Neural cell (in vitro differentiated cells): ENCODE measurements at regions not wholly inside any gene's neighbourhood (a gene's known extent, or its start where the extent isn't known, plus 50 kb on each side); places are given as distances from the start of the nearest gene placed in this dataset.

ENCODE experiments used
- EP300 ChIP-seq: fragments of 450-650 bp; conservative IDR thresholded peaks from 2 replicates; pipeline ENCODE4 v1.6.1; 2014; ENCODE audit warnings: antibody characterized with exemption, mild to moderate bottlenecking, moderate library complexity; ENCODE audit not compliant: poor library complexity, severe bottlenecking
- EZH2 ChIP-seq: fragments of 200-600, 300-800 bp; shearing (Covaris generic), sonication (generic); IDR thresholded peaks from 2 replicates; pipeline ENCODE4 v1.6.1; 2014; ENCODE audit warnings: antibody characterized with exemption, low read length, borderline replicate concordance, mild to moderate bottlenecking; ENCODE audit not compliant: insufficient read depth, poor library complexity, severe bottlenecking
- RAD21 ChIP-seq: fragments of 450-650 bp; conservative IDR thresholded peaks from 2 replicates; pipeline ENCODE4 v1.6.1; 2014; ENCODE audit warnings: antibody characterized with exemption, mild to moderate bottlenecking, moderate library complexity
- TF ChIP-seq, protein P1 (sequence below): fragments of 450-650 bp; IDR thresholded peaks from 2 replicates; pipeline ENCODE4 v1.5.1; 2014; ENCODE audit warnings: antibody characterized with exemption, mild to moderate bottlenecking, moderate library complexity; ENCODE audit not compliant: poor library complexity, severe bottlenecking

DNA sequence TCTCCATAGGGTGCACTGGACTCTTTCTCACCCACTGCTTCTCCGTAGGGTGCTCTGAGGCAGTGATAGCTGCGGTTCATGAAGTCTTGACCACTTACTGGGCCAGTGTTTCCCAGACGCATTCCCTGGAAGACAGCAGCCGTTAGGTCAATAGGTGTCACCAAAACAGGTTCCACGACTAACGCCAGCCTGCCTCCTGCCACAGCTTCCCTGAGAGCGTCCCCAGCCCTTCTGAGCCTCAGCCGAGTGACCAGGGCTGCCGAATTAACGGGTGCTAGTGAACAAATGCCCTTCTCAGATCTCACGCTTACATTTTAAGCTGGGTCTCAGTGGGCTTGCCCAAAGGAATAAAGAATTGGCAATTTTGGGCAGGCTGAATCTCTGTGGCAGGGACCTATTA is 188.7 kb upstream of the TNRC6C start:
- TF ChIP-seq RAD21 (no peak), EP300 (no peak), EZH2 (no peak)
- TF ChIP-seq, protein P1, sequence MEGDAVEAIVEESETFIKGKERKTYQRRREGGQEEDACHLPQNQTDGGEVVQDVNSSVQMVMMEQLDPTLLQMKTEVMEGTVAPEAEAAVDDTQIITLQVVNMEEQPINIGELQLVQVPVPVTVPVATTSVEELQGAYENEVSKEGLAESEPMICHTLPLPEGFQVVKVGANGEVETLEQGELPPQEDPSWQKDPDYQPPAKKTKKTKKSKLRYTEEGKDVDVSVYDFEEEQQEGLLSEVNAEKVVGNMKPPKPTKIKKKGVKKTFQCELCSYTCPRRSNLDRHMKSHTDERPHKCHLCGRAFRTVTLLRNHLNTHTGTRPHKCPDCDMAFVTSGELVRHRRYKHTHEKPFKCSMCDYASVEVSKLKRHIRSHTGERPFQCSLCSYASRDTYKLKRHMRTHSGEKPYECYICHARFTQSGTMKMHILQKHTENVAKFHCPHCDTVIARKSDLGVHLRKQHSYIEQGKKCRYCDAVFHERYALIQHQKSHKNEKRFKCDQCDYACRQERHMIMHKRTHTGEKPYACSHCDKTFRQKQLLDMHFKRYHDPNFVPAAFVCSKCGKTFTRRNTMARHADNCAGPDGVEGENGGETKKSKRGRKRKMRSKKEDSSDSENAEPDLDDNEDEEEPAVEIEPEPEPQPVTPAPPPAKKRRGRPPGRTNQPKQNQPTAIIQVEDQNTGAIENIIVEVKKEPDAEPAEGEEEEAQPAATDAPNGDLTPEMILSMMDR = no peak
